ENCODE measurements at regions not wholly inside any gene's neighbourhood (a gene's known extent, or its start where the extent isn't known, plus 50 kb on each side); places are given as distances from the start of the nearest gene placed in this dataset.

GRCh38 chr10:4243169-4243568 is 458.2 kb upstream of the KLF6 start:
- H3K56ac ChIP-seq (ENCODE audit: insufficient read length, low read depth, low read length): no peak overlapping the region
- no peak overlapping the region for H3K4ac ChIP-seq (ENCODE audit: low read depth, low read length)
- H3K27me3 ChIP-seq (ENCODE audit: insufficient read depth, low read length): no peaks in the 10 kb centered on the region
- no peak overlapping the region for H3T11ph ChIP-seq (ENCODE audit: low read length)
- DNase-seq: no peak
- H2BK12ac ChIP-seq (ENCODE audit: insufficient read length, low read depth, low read length): no peak overlapping the region
- H2AK5ac ChIP-seq (ENCODE audit: insufficient read length, low read length): no peak overlapping the region
- no peaks in the 10 kb centered on the region for H3K79me1 ChIP-seq (ENCODE audit: insufficient read depth, low read depth, low read length, poor library complexity, severe bottlenecking)
- no peak overlapping the region for H3K14ac ChIP-seq (ENCODE audit: insufficient read depth, low read length)
- no peak overlapping the region for H3K18ac ChIP-seq (ENCODE audit: insufficient read length, low read depth, low read length)
- Mint-ChIP-seq H3K27me3 (ENCODE audit: low read depth) (peaks cover 2% of the 10 kb centered on the region; the same call in 1 of the 2 replicates), H3K4me1 (peaks cover 25 to 26% of the 10 kb centered on the region in 2 experiments), H3K9me3 (no peaks in the 10 kb centered on the region), H3K4me3 (no peak overlapping the region), H3K36me3 (ENCODE audit: insufficient read depth in 1 of 3, low read depth in 3 of 3) (no peaks in the 10 kb centered on the region; a peak in 1 of 7 replicates), H3K27ac (no peak overlapping the region)
- H4K8ac ChIP-seq (replicated peaks; ENCODE audit: insufficient read length, low read depth, low read length): no peak overlapping the region
- H4K20me1 ChIP-seq (ENCODE audit: control insufficient read depth, insufficient read depth, insufficient read length): no peaks in the 10 kb centered on the region
- H2AFZ ChIP-seq (ENCODE audit: low read length): no peak overlapping the region
- WGBS (ENCODE audit: extremely low coverage, insufficient read length, low lambda C conversion rate): no CpG with 5 or more reads among the region's 6 CpGs
- no peak overlapping the region for H2BK120ac ChIP-seq (ENCODE audit: low read depth, low read length, poor library complexity, severe bottlenecking)
- no peak overlapping the region for H2BK15ac ChIP-seq (ENCODE audit: low read depth, low read length)
- H3K23ac ChIP-seq (ENCODE audit: insufficient read length, low read depth, low read length): no peak overlapping the region
- no peaks in the 10 kb centered on the region for H3K23me2 ChIP-seq (ENCODE audit: insufficient read length, low read depth, low read length, poor library complexity, severe bottlenecking)
- H4K5ac ChIP-seq (ENCODE audit: insufficient read length, low read depth, low read length): no peak overlapping the region
- H3K4me2 ChIP-seq (ENCODE audit: insufficient read depth, insufficient read length, low read length): no peak overlapping the region
- H3K27ac ChIP-seq (ENCODE audit: insufficient read length, low read depth, low read length): no peak overlapping the region
- no peak for TF ChIP-seq CTCF (conservative IDR thresholded peaks at IDR 0.05)
- no peak overlapping the region for H2BK20ac ChIP-seq (ENCODE audit: low read depth, low read length, poor library complexity, severe bottlenecking)
- no peak overlapping the region for H4K91ac ChIP-seq (ENCODE audit: insufficient read length, low read depth, low read length)
- H3K9ac ChIP-seq (ENCODE audit: extremely low read depth, insufficient read length, low read length): no peak overlapping the region
- peaks cover 8% of the 10 kb centered on the region for H3K4me1 ChIP-seq (ENCODE audit: insufficient read depth, low read length)
- no peaks in the 10 kb centered on the region for H3K79me2 ChIP-seq (ENCODE audit: insufficient read depth, low read length)
- no peak overlapping the region for H2BK5ac ChIP-seq (ENCODE audit: insufficient read length, low read length)
- H3K9me3 ChIP-seq (ENCODE audit: control insufficient read depth, low read depth, low read length): no peaks in the 10 kb centered on the region
